Subcutaneous abdominal adipose tissue (tissue), 5 donors: ENCODE measurements at regions not wholly inside any gene's neighbourhood (a gene's known extent, or its start where the extent isn't known, plus 50 kb on each side); places are given as distances from the start of the nearest gene placed in this dataset.

ENCODE experiments used
- H3K27ac ChIP-seq: one replicate; pipeline ENCODE4 v1.7.0; 2013; ENCODE audit warnings: low read depth, mild to moderate bottlenecking, inconsistent platforms, low read length, moderate library complexity
- H3K27me3 ChIP-seq, 5 donors: one replicate each; pipeline ENCODE4 v1.7.0; 2013; ENCODE audit warnings: low read length in 5 of 5, inconsistent platforms in 1 of 5; ENCODE audit not compliant: control insufficient read depth in 5 of 5, insufficient read depth in 4 of 5
- H3K36me3 ChIP-seq, 5 donors: one replicate each; pipeline ENCODE4 v1.7.0; 2013; ENCODE audit warnings: low read length in 5 of 5; ENCODE audit not compliant: control insufficient read depth in 5 of 5, insufficient read depth in 5 of 5
- H3K4me1 ChIP-seq, 5 donors: one replicate each; pipeline ENCODE4 v1.7.0; 2013; ENCODE audit warnings: low read length in 5 of 5, mild to moderate bottlenecking in 3 of 5, moderate library complexity in 1 of 5; ENCODE audit not compliant: control insufficient read depth in 5 of 5, insufficient read depth in 5 of 5
- H3K4me3 ChIP-seq, 5 donors: one replicate each; pipeline ENCODE4 v1.7.0; 2013; ENCODE audit warnings: low read length in 5 of 5, low read depth in 1 of 5
- H3K9ac ChIP-seq, 5 donors: one replicate each; pipeline ENCODE4 v1.7.0; 2013; ENCODE audit warnings: low read length in 5 of 5, mild to moderate bottlenecking in 4 of 5, moderate library complexity in 3 of 5
- H3K9me3 ChIP-seq, 5 donors: one replicate each; pipeline ENCODE4 v1.7.0; 2013; ENCODE audit warnings: low read length in 5 of 5; ENCODE audit not compliant: control insufficient read depth in 5 of 5
- donor health status: healthy.
- donor health status: healthy.
- donor health status: healthy.
- donor health status: healthy.
- donor health status: healthy.

GRCh38 chr2:235264512-235264911 lies 229.3 kb upstream of the AGAP1 start:
- H3K4me1 ChIP-seq = peaks cover 1 to 16% (median 9%) of the 10 kb centered on the region in 5 donors
- no peaks in the 10 kb centered on the region for H3K9me3 ChIP-seq
- no peak overlapping the region for H3K4me3 ChIP-seq
- H3K9ac ChIP-seq = no peak overlapping the region
- peaks cover 0 to 10% (median 5%) of the 10 kb centered on the region in 5 donors for H3K27me3 ChIP-seq
- no peak overlapping the region for H3K27ac ChIP-seq
- H3K36me3 ChIP-seq = no peaks in the 10 kb centered on the region

DNA sequence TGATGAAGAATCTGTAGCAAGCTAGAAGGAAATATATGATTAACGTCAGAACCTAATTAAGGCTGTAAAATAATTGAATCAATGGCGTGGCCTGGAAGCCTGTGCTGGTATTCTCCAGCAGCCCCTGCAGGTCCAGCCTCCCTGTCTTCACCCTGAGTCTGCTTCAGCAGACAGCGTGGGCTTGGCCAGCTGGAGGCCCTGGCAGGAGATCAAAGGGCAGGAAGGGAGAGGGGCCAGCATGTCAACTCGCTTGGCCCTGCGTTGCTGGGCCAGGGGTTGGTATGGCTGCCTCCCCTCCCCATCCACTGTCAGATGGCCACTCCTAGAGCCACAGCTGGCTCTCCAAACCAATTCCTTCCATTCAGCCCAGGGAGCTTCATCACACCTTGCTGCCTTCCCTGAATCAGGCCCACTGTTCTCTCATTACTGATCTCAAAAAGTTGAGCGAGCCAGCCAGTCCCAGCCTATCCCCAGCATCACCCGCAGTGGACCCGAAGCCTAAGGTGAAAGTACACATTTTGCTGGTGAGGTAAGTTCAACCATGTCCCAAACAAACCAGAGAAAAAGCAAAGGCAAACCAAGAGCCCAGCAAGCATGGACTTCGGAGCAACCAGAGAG lies 228.4 kb upstream of the AGAP1 start:
- H3K36me3 ChIP-seq = no peaks in the 10 kb centered on the region
- peaks cover 0 to 10% (median 5%) of the 10 kb centered on the region in 5 donors for H3K27me3 ChIP-seq
- peaks cover 1 to 16% (median 9%) of the 10 kb centered on the region in 5 donors for H3K4me1 ChIP-seq
- no peaks in the 10 kb centered on the region for H3K9me3 ChIP-seq
- H3K4me3 ChIP-seq = no peak overlapping the region
- no peak overlapping the region for H3K27ac ChIP-seq
- H3K9ac ChIP-seq = no peak overlapping the region

GRCh38 chr2:235267251-235267650 lies 226.6 kb upstream of the AGAP1 start:
- Histone ChIP-seq H3K27me3 (peaks cover 0 to 10% (median 5%) of the 10 kb centered on the region in 5 donors), H3K9me3 (no peaks in the 10 kb centered on the region), H3K4me3 (no peak overlapping the region), H3K4me1 (peaks cover 1 to 16% (median 9%) of the 10 kb centered on the region in 5 donors), H3K27ac (no peak overlapping the region), H3K36me3 (no peaks in the 10 kb centered on the region), H3K9ac (no peak overlapping the region)

DNA sequence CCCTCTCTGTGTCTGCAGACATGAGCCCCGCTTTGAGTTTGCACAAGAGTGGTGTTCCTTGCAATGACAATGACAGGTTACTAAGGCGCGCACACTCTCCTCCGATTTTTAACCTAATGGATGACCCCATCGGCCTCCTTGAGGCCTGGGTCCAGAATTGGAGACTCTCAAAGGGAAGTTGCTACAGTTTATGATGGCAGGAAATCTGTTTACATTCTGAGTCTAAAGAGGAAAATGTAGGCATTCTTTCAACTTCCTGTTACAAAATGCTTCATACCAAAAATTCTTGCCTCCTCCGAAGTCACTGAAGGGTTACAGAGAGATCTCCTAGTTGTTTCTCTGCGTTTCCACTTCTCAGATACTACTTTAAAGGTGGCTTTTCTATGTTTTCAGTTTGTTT lies 225.3 kb upstream of the AGAP1 start:
- H3K36me3 ChIP-seq = no peaks in the 10 kb centered on the region
- peaks cover 0 to 7% (median 4%) of the 10 kb centered on the region in 5 donors for H3K4me1 ChIP-seq
- no peak overlapping the region for H3K4me3 ChIP-seq
- H3K27me3 ChIP-seq = peaks cover 0 to 9% (median 5%) of the 10 kb centered on the region in 5 donors
- no peaks in the 10 kb centered on the region for H3K9me3 ChIP-seq
- no peak overlapping the region for H3K27ac ChIP-seq
- H3K9ac ChIP-seq = no peak overlapping the region

DNA sequence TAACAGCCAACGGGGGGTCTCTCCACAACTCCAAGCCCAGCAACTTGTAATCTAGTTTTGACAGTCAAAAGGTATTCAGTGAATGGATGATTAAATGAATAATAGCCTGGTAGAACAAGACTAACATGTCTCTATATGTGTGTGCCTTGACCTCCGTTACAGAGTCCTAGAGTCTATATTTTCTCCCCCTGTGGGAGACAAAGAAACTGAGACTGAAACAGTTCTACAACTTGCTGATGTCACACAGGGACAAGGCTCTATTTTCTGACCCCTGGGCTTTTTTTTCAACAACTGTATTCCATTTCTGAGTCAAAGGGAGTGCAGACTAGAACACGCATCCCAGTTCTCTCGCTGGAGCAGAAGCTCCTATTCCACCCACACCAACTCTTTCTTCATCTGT lies 223.6 kb upstream of the AGAP1 start:
- H3K36me3 ChIP-seq = no peaks in the 10 kb centered on the region
- H3K4me3 ChIP-seq = no peak overlapping the region
- H3K27ac ChIP-seq = no peak overlapping the region
- peaks cover 0 to 2% (median 0%) of the 10 kb centered on the region in 5 donors for H3K4me1 ChIP-seq
- no peaks in the 10 kb centered on the region for H3K9me3 ChIP-seq
- H3K9ac ChIP-seq = no peak overlapping the region
- peaks cover 0 to 9% (median 0%) of the 10 kb centered on the region in 5 donors for H3K27me3 ChIP-seq

DNA sequence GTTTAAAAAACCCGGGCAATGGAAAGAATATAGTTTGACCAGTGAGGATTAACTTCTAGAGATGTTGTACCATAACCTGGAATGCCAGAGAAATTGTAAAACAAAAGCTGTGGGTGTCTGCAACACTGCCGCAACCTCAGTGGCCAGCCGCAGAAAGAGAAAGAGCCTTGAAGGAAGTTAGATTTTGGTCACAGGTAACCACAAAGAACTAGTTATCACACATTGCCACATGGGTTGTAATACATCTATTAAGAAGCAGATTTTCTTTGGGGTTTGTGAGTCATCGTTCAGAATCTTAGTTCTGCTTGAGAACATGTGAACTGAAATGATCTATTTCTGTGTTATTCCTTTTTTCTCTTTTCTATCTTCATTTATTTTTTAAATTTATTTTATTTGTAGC lies 222.9 kb upstream of the AGAP1 start:
- Histone ChIP-seq H3K4me1 (peaks cover 0 to 2% (median 0%) of the 10 kb centered on the region in 5 donors), H3K27ac (no peak overlapping the region), H3K27me3 (peaks cover 0 to 9% (median 0%) of the 10 kb centered on the region in 5 donors), H3K9me3 (no peaks in the 10 kb centered on the region), H3K36me3 (no peaks in the 10 kb centered on the region), H3K9ac (no peak overlapping the region), H3K4me3 (no peak overlapping the region)

DNA sequence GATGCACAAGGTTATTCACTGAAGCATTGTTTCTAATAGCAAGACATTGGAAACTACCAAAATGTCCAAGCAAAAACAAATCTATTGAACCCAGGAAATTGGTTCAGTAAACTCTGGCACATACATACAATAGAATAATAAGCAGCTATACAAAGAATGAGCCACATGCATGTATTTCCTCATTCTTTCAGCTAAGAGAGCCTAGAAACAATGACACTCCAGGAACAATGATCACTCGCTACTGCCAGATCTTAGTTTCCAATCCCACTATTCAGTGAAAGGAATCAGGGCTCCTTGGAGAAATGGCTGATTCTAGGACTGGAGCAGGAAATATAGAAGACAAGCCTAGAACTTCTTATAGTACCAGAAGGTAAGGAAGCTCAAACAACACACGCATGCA lies 221.9 kb upstream of the AGAP1 start:
- Histone ChIP-seq H3K9me3 (peaks cover 0 to 2% (median 0%) of the 10 kb centered on the region in 5 donors), H3K27ac (no peak overlapping the region), H3K36me3 (no peaks in the 10 kb centered on the region), H3K9ac (no peak overlapping the region), H3K4me3 (no peak overlapping the region), H3K27me3 (peaks cover 0 to 9% (median 0%) of the 10 kb centered on the region in 5 donors), H3K4me1 (peaks cover 0 to 2% (median 0%) of the 10 kb centered on the region in 5 donors)

DNA sequence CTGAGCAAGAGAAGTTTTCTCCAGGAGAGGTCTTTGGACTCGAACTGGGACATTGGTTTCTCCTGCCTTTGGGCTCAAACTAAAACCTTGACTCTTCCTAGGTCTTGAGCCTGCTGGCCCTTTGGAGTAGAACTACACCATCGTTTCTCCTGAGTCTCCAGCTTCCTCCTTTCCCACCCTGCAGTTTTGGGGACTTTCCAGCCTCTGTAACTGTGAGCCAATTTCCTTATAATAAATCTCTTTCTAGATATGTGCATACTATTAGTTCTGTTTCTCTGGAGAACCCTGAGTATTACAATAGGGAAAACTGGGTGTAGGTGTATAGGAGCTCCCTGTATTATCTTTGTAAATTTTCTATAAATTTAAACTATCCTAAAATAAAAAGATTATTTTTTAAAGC lies 219.8 kb upstream of the AGAP1 start:
- Histone ChIP-seq H3K27me3 (peaks cover 0 to 5% (median 0%) of the 10 kb centered on the region in 5 donors), H3K9ac (no peak overlapping the region), H3K4me3 (no peak overlapping the region), H3K9me3 (peaks cover 0 to 2% (median 0%) of the 10 kb centered on the region in 5 donors), H3K4me1 (no peaks in the 10 kb centered on the region), H3K27ac (no peak overlapping the region), H3K36me3 (no peaks in the 10 kb centered on the region)

- peaks cover 0 to 6% (median 0%) of the 10 kb centered on the region in 5 donors for H3K9me3 ChIP-seq
- no peak overlapping the region for H3K27ac ChIP-seq
- no peaks in the 10 kb centered on the region for H3K27me3 ChIP-seq
- H3K4me1 ChIP-seq = no peaks in the 10 kb centered on the region
- no peak overlapping the region for H3K9ac ChIP-seq
- no peaks in the 10 kb centered on the region for H3K36me3 ChIP-seq
- no peak overlapping the region for H3K4me3 ChIP-seq
Observed at GRCh38 chr2:235277485-235277884, 216.4 kb upstream of the AGAP1 start.

DNA sequence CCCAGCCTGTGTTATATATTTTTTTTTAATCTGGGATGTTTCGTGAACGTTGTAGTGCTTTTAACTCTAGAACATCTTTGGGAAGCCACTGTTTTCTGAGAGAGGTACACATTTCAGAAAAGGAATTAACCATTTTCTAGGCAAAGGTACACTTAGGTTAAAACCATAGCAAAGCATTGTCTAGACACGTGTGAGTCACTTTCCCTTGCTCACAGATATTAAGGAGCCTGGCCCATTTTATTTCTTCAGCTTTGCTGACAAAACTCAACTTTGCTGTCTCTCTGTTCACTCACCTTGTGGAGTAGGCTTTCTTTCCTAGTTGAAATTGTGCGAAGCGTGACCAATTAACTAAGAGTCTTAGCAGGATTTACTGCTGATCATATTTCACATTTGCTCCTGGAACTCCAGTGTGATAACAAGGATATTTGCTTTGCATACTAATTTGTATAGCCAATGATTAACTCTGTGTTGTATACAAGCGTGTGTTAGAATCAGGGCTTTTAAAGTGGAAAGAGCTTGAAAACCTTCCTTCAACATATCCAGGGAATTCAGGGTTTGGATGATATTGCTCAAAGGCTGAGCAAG lies 215.0 kb upstream of the AGAP1 start:
- Histone ChIP-seq H3K9ac (no peak overlapping the region), H3K9me3 (peaks cover 0 to 6% (median 0%) of the 10 kb centered on the region in 5 donors), H3K27me3 (no peaks in the 10 kb centered on the region), H3K36me3 (no peaks in the 10 kb centered on the region), H3K4me3 (no peak overlapping the region), H3K27ac (no peak overlapping the region), H3K4me1 (no peaks in the 10 kb centered on the region)
